ENCODE measurements at regions not wholly inside any gene's neighbourhood (a gene's known extent, or its start where the extent isn't known, plus 50 kb on each side); places are given as distances from the start of the nearest gene placed in this dataset.

GRCh38 chr3:28150465-28151206 lies 90.8 kb upstream of the CMC1 start:
- TF ChIP-seq, protein P1, sequence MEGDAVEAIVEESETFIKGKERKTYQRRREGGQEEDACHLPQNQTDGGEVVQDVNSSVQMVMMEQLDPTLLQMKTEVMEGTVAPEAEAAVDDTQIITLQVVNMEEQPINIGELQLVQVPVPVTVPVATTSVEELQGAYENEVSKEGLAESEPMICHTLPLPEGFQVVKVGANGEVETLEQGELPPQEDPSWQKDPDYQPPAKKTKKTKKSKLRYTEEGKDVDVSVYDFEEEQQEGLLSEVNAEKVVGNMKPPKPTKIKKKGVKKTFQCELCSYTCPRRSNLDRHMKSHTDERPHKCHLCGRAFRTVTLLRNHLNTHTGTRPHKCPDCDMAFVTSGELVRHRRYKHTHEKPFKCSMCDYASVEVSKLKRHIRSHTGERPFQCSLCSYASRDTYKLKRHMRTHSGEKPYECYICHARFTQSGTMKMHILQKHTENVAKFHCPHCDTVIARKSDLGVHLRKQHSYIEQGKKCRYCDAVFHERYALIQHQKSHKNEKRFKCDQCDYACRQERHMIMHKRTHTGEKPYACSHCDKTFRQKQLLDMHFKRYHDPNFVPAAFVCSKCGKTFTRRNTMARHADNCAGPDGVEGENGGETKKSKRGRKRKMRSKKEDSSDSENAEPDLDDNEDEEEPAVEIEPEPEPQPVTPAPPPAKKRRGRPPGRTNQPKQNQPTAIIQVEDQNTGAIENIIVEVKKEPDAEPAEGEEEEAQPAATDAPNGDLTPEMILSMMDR (conservative IDR thresholded peaks at IDR 0.05): no peak
- TF ChIP-seq ZFX (IDR thresholded peaks at IDR 0.05): no peak

Data from C4-2B (cell line).